HG03558 (cell line): ENCODE measurements at regions not wholly inside any gene's neighbourhood (a gene's known extent, or its start where the extent isn't known, plus 50 kb on each side); places are given as distances from the start of the nearest gene placed in this dataset.

Experiments
- ATAC-seq: cut with Tn5 transposase; IDR thresholded peaks from one replicate; pipeline ENCODE4 v1.9.1; 2021; ENCODE audit warnings: moderate number of reproducible peaks; ENCODE audit not compliant: unreplicated experiment; ENCODE audit errors: extremely low read depth

DNA sequence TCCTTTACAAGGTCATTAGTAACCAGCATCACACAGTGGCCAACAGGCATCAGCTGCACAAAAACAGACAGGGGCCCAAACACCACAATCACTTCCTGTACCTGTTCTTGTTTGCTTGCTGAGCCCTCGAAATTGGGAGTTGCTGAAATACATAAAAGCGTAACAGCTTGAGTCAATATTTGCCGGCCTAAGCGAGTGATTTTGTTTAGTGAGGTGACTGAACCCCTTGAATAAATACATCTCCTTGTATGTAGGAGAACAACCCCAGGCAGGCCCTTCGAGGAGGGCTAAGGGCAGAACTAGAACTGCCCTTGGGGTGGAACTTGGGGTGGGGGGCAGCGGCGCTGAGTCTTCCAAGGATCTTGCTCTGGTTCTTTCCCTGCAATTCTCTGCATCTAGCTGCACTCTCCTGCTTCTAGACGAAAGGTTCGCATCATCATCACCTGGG lies 502.5 kb downstream of the RASEF start:
- ATAC-seq, result no peak

DNA sequence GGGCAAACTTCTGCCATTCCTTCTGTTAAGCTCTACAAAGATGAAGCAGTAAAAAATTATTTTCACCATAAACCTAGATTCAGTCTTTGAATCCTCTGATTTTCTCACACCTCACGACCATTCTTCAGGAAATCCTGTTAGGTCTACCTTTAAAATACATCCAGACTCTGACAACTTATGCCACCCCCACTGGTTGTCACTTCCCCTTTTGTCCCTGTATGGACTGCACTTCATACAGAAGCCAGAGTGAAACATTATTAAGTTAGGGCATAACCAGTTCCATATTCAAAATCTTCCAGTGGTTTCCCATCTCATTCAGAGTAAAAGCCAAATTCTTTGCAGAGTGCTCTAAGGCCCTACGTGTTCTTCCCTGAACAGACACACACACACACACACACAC lies 499.8 kb downstream of the RASEF start:
- no peak for ATAC-seq

DNA sequence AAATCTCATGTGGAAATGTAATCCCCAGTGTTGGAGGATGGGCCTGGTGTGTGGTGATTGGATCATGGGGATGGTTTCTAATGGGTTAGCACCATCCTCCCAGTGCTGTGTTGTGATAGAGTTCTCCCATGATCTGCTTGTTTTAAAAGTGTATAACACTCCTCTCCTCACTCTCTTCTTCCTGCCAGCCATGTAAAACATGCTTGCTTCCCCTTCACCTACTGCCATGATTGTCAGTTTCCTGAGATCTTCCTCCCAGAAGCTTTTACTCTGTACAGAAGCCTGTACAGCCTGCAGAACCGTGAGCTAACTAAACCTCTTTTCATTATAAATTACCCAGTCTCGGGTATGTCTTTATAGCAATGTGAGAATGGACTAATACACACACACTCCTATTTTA lies 499.1 kb downstream of the RASEF start:
- no peak for ATAC-seq

DNA sequence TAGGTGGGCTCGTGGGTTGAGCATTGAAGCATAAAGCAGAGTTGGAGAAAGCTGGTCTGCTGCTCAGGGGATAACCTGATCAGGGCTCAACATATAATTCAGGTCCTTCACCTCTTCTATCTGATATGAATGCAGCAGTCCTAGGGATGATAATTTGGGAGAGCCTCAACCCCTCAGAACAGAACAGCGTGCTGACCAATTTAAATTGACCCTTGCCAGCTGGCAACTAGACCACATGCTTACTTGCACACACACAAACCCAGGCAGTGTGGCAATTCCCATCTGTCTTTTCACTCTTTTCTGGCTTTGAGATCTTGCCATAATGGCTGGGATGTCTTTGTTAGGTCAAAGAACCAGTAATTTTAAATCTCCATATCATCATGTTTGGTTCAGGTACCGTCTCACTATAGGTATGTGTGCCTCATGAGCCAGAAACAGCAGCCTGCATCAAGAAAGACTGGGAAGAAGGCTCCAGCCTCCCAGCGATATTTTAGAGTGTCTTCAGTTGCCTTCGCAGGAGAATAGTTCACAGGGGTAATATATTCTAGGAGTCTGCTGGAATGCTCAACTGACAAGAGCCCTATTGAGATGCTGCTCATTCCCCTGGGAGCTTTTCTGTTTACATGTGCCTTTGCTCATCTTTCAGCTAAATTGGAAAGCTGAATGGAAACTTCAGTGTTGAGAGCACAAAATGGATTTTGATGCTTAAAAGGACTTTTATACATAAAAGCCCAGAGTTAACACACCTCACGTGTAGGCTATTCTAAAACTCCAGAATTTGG lies 497.6 kb downstream of the RASEF start:
- ATAC-seq, result no peak

DNA sequence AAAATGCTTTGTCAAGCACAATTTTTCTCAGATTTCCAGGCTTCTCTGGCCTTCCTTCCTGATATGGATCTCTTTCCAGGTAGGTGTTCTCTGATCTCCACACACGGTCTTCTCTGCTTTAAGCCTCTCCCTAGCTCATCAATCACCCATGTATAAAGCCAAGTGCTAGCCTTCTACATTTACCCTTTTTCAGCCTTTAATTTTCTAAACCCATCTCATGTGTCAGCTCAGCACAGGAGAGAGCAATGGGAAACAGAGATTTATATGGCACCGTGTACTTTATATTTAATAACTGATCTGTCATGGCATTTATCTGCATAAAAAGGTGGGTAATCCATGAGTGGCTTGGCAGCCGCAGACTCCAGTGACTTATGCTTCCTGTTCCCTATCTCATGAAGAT lies 495.0 kb downstream of the RASEF start:
- no peak for ATAC-seq

DNA sequence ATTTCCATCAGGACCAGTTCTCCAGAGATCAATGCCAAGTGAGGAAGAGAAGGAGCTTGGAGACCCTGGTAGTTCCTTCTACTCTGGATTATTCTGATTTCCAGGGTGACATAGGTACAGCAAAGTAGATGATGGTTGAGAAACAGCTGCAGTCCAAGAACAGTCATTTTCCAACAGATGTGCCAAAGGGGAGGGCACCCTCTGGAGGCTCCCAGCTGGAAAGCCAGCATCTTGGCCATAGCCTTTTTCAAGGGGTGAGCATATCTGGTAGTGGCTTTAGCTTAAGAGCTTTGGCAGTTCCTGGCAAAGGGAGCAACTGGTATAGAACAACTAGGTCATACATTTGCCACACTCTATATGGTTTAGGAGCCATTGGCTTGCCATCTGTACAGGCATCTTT lies 492.7 kb downstream of the RASEF start:
- ATAC-seq, result no peak

DNA sequence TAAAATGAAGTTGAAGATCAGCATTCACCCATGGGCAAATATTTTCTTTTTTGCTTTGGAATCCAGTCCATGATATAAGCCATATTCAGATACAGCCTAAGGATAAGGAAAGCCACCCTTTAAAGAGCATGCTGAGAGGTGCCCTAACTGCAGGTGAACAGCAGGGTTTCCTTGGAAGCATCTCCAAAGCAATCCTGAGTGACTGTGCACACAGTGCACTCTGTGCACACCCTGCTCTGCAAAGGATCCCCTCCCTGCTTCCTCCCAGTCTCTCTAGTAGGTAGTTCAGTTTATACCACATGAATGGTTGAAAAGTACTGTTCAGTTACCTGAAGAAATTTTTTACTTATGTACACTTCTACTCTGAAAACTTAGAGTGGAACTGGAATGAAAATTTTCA lies 491.4 kb downstream of the RASEF start:
- ATAC-seq, result no peak

DNA sequence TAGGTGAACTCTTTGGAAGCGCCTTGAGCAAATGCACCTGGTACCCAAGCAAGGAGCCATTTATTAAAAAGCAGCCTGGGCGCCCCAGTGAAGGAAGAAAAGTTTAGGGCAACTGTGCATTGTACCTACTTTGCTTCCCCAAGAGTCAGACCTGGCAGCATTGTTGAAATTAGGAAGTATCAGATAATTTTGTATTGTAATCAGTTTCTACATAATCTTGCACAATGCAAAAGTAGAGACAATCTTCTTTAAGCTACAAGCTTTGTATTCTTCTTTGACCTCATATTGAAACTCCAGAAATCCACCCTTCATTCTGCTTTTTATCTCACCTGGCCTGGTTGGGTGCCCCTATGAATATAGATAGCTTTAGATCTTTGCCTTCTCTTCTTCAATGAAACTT lies 490.8 kb downstream of the RASEF start:
- no peak for ATAC-seq

DNA sequence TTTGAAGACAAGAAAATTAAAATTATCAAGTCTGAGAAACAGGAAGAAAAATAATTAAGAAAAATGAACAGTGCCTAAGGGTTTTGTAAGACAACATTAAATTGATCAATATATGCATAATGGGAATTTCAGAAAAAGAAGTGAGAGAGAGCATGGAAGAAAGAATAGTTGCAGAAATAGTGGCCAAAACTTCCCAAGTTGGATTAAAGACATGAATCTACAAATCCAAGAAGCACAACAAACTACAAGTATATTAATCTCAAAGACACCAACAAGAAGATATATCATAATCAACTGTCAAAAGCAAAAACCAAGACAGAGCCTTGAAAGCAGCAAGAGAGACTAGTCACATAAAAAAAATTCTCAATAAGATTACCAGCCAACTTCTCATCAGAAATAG lies 488.0 kb downstream of the RASEF start:
- ATAC-seq, result no peak

DNA sequence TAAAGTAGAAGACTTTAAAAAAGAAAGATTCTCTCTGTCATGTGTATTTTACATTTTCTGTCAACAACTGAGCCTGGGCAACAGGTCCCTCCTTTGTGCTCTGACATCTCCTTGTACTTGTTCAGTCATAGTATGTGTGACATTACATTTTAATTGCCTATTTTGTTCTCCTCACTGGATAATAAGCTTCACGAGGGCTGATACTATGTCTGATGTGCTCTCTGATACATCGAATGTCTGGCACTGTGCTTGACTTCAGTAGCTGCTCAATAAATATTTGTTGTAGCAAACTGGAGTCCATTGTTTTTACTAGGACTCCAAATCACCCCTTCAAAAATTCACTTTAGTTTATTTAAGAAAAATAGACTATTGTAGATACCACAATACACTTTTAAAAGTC lies 482.0 kb downstream of the RASEF start:
- ATAC-seq, result no peak

DNA sequence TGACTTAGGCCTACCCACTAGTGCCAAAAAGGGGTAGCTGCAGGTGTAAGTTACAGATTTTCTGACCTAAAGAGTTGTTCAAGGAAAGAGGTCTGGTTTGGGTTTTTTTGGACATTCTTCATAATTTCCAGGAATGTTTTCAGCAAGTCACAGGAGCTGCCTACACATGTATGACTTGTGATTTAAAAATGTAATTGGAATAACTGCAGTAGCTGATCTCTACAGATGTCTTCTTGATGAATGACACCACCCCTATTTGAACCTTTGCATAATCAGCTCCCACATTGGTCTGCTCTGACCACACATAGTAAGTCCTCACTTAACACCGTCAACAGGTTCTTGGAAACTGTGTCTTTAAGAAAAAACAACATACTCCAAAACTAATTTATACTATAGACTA lies 481.4 kb downstream of the RASEF start:
- no peak for ATAC-seq

DNA sequence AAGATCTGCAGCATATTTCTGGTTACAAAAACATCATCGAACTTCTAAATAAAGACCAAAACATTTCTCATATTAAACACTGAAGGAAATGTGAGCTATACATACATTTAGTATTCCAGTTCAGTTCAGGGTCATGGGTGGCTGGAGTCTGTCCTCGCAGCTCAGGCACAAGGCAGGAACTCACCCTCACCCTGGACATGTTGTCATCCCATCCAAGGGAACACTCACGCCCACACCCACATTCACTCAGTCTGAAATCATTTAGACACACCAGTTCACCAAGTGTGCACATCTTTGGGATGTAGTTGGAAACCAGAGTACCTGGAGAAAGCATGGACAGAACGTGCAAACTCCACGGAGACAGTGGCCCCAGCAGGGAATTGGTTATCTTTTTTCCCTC lies 481.0 kb downstream of the RASEF start:
- no peak for ATAC-seq

DNA sequence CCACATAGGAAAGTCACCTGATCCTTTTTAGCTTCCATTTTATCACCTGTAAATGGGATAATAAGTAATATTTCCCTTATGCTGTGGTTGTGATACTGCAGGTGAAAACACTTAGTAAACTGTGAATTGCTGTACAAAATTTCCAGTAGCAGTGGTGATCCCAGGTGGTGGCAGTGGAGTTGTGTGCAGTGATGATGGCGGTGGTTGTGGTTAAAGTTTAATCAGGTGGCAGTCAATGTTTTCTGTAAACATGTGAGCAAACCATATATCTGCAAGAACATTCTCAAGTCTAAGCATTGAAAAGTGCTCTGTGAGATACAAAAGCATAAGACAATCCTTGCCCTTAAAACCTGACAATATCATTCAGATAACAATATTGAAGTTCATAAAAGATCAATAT lies 480.2 kb downstream of the RASEF start:
- no peak for ATAC-seq

DNA sequence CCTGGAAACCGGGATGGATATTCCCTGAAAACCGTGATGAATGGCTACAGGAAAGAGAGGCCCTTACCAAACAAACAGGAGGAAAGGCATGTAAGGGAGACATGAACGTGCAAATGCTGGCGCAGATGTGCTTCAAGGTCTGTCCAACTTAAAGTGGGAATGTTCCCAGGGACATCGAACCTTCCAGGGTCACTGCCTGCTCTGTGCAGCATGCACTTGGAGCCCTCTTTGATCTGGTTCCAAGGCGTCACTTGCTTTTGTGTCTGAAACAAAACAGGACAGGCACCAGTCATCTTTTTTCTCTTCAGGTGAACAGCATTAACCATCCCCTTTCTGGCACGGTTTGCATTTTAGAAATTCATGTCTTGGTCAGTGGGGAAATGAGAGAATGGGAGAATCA lies 479.4 kb downstream of the RASEF start:
- no peak for ATAC-seq

DNA sequence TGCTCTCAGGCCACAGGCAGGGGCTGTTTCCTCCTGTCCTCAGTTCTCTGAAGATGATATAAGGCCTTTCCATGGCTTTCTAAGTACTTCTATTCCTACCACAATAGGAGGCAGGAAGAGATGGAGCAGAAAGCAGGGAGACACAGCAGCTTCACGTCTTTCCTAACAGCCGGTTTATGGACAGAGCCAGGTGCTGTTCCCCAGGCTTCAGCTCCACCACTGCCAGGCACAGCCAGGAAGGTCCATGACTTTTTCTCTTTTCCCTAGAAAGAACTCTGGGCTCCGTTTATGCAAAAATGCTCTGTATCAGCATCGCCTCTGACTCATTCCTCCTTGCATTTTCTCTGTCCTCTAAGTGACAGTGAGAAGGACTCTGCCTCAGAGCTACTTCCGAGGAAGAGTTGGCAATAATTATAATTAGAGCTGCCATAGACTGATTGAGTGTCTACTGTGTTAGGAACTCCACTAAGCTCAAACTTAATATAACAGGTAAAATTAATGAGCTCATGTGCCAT lies 478.5 kb downstream of the RASEF start:
- ATAC-seq, result no peak

DNA sequence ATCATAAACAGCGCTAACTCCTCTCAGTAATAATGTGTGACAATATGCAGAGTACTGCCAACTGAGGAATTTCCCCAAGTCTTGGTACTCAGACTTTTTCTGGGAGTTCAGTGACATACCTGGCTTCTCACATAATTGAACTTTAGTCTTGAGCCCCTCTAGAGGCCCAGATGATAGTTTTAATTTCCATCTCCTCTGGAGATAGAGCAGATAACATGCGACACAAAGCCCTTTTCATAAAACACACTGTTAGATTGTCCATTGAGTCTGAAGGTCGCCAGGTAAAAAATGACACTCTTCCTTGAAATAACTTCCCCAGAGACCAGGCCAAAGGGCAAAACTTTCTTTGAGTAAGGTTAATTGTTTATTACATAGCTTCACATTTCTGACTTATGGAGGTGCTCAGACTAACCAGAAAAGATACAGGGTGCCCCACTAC lies 476.0 kb downstream of the RASEF start:
- no peak for ATAC-seq

DNA sequence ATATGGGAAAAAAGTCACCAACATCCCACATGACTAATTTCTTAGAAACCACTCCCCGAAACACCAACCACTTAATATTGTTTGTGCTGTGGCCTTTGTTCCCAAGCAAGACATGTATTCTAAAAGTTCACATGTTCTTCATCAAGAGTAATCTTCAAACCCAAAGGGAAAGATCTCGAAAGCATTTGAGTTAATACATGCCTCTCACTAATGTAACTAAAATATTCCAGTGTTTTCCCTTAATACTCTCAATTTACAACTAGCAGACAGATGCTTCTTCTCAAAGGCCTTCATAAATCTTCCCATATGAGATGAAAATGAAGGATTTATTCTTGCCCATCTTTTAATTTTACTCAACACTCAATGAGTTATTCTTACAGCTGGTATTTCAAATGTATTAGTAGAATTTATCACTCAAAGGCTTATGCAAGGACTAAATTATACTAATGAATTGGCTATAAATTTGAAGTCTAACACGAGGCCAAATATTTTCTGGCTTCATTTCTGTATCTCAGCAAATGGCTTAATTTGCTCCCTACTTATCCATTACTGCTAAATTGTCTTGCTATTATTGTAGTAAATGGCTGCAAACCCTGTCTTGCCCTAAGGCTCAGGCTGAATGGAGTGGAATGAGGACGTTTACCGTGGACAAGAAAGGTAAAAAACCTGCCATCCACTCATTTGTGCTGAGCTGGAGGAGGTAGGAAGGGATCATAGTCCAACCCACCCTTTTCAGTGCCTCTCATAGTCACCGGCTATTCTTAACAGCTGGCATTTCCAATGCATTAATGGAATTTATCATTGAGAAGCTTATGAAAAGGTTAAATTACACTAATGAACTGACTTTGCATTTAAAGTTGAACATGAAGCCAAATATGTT lies 474.4 kb downstream of the RASEF start:
- no peak for ATAC-seq

DNA sequence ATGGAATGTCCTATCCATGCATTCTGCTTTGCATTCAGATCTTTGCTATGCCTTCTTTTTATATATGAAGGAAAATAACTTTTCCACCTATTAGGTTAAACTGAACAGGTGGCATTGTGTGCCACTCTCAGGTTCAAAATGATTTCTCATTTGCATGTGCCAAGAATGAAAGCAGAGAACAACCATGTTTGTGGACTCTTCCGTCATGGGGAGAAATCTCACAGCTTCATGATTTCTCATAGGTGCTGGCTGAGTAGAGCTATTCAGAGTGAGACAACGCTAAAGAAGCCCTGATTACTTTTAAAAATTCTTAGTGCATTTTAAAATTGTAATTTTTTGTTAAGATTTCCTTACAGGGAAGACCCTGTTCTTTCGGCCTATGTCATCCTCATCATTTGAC lies 472.1 kb downstream of the RASEF start:
- ATAC-seq, result no peak

DNA sequence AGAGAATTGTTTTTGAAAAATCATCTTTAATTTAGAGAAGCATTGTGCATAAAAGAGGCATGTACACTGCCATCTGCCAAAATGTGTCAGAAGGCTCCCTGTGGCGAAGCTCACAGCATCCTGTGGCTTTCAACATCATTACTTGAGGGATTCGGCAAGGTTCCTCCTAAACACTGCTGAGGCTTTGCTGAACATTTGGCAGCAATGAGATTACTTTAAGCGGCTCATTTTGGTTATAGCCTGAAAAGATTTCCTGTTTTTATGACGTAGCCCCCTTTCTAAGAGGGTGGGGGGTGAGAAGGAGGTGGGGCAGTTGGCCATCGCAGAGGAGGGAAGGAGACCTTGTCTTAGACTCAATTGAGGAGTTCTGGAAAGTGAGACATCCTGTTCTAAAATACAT lies 469.4 kb downstream of the RASEF start:
- ATAC-seq, result no peak

DNA sequence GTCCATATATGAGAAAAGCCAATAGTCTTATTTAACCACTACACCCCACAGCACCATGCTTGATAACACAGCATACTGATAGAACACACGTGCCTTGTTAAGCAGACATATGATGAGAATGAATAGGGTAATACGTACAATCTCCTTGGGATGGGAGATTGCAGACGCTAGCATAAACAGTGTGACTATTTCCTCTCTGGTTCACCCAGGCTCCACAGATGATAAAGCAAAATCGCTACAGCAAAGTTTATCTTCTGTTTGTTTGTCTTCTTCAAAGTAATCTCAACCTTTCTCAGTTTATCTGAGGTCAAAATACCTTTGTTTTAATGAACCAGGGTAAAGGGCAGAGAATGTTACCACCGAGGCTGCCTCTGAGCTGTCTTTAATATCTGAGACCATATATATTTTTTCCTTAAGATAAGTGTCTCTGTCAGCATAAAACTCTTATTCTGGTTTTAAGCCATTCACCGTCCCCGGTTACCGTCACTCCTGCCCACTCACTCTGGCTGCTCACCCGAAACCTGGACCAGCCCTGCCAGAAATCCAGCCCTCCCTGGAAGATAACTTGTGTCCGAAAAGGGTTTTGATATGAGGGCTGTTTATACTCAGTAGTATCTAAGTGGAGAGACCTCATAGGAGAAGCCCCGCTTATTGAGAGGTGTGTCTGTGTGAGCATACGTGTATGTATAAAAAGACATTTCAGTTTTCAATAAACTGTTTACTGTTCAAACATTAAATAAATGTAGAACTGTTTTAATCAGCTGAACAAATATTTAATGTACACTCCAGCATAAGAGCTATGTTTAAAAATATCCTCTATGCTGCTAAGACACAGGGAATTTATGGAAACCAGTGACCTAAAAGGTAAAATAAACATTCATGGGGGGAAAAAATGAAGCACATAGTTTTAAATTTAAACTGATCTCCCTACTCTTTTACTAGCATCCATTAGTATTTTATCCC lies 465.4 kb downstream of the RASEF start:
- ATAC-seq, result no peak
